ENCODE measurements at regions not wholly inside any gene's neighbourhood (a gene's known extent, or its start where the extent isn't known, plus 50 kb on each side); places are given as distances from the start of the nearest gene placed in this dataset.
"Not testable (repeated sequence)": the region's sequence is repeated elsewhere in the genome, so short reads cannot be mapped to it uniquely, and the experiment has no call there.

DNA sequence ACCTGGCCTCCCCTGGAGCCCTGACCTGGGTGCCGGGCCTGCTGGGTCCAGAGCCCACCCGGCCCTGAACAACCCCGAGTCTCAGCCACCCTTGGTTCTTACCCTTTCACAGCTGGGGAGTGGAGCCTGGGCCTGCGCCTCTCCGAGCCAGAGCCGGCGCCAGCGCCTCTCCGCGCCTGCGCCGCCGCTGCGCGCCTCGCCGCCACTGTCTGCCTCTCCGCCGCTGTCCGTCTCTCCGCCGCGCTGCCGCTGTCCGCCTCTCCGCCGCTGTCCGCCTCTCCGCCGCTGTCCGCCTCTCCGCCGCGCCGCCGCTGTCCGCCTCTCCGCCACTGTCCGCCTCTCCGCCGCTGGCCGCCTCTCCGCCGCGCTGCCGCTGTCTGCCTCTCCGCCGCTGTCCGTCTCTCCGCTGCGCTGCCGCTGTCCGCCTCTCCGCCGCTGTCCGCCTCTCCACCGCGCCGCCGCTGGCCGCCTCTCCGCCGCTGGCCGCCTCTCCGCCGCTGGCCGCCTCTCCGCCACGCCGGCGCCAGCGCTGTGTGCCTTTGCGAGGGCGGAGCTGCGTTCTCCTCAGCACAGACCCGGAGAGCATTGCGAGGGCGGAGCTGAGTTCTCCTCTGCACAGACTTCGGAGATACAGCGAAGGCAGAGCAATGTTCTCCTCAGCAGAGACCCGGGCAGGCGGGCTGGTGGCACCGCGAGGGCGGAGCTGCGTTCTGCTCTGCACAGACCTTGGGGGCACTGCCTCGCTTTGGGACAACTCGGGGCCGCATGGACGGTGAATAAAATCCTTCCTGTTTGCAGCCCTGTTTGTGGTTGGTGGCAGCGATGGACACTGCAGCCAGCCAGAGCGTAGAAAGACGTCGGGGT, 1553.7 kb downstream of the RPIA start:
- TF ChIP-seq NFE2L2 (IDR thresholded peaks at IDR 0.05; ENCODE audit: low read depth, low read length); MAZ (IDR thresholded peaks at IDR 0.05; ENCODE audit: borderline replicate concordance, low read depth, low read length); MAFK (IDR thresholded peaks at IDR 0.05; ENCODE audit: low read depth, low read length); CEBPB (IDR thresholded peaks at IDR 0.05; ENCODE audit: low read depth, low read length); BHLHE40 (IDR thresholded peaks at IDR 0.05; ENCODE audit: low read depth, low read length); RAD21 (IDR thresholded peaks at IDR 0.05; ENCODE audit: low read length); CHD1 (IDR thresholded peaks at IDR 0.05; ENCODE audit: low read depth, low read length); POLR2A (IDR thresholded peaks at IDR 0.05; ENCODE audit: low read depth, low read length); RCOR1 (IDR thresholded peaks at IDR 0.05; ENCODE audit: insufficient replicate concordance, low read length); MXI1 (IDR thresholded peaks at IDR 0.05; ENCODE audit: borderline replicate concordance, low read depth, low read length): not testable (repeated sequence)
- TF ChIP-seq, protein P1, sequence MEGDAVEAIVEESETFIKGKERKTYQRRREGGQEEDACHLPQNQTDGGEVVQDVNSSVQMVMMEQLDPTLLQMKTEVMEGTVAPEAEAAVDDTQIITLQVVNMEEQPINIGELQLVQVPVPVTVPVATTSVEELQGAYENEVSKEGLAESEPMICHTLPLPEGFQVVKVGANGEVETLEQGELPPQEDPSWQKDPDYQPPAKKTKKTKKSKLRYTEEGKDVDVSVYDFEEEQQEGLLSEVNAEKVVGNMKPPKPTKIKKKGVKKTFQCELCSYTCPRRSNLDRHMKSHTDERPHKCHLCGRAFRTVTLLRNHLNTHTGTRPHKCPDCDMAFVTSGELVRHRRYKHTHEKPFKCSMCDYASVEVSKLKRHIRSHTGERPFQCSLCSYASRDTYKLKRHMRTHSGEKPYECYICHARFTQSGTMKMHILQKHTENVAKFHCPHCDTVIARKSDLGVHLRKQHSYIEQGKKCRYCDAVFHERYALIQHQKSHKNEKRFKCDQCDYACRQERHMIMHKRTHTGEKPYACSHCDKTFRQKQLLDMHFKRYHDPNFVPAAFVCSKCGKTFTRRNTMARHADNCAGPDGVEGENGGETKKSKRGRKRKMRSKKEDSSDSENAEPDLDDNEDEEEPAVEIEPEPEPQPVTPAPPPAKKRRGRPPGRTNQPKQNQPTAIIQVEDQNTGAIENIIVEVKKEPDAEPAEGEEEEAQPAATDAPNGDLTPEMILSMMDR (conservative IDR thresholded peaks at IDR 0.05; ENCODE audit: low read depth, low read length): not testable (repeated sequence)
- TF ChIP-seq, protein P2, sequence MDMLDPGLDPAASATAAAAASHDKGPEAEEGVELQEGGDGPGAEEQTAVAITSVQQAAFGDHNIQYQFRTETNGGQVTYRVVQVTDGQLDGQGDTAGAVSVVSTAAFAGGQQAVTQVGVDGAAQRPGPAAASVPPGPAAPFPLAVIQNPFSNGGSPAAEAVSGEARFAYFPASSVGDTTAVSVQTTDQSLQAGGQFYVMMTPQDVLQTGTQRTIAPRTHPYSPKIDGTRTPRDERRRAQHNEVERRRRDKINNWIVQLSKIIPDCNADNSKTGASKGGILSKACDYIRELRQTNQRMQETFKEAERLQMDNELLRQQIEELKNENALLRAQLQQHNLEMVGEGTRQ (IDR thresholded peaks at IDR 0.05; ENCODE audit: low read depth, low read length): not testable (repeated sequence)
- TF ChIP-seq, protein P3, sequence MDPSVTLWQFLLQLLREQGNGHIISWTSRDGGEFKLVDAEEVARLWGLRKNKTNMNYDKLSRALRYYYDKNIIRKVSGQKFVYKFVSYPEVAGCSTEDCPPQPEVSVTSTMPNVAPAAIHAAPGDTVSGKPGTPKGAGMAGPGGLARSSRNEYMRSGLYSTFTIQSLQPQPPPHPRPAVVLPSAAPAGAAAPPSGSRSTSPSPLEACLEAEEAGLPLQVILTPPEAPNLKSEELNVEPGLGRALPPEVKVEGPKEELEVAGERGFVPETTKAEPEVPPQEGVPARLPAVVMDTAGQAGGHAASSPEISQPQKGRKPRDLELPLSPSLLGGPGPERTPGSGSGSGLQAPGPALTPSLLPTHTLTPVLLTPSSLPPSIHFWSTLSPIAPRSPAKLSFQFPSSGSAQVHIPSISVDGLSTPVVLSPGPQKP (IDR thresholded peaks at IDR 0.05; ENCODE audit: borderline replicate concordance, low read depth, low read length): not testable (repeated sequence)
